ENCODE measurements at regions not wholly inside any gene's neighbourhood (a gene's known extent, or its start where the extent isn't known, plus 50 kb on each side); places are given as distances from the start of the nearest gene placed in this dataset.

- no peak for TF ChIP-seq CTCF (IDR thresholded peaks at IDR 0.05; ENCODE audit: low read depth, low read length, missing control alignments)
- in situ Hi-C loops (cut with HindIII; ENCODE audit: low sequenced_read_pairs), result no loop called here
- no peak for DNase-seq (ENCODE audit: low read depth)
- H3K4me3 ChIP-seq (ENCODE audit: low read depth, low read length), result no peak overlapping the region
Measured at GRCh38 chr20:39669659-39670058, 707.5 kb downstream of the DHX35 start.

DNA sequence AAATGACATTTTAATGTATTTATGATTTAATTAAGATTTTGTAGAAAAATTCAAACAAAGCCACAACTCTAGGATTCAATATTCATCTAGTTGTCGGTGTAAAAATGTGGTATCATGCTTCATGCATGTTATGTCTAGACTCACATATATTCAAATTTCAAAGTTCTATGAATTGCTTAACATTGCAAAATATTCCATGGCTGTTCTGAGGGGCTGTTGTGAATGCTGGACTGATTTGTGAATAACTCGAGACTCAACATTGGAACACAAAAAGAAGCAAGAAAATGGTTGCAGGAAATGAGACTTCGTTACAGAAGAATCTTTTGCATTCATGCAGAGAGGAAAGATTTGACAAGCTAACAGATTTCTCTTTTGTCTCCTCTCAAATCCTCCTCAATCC, 705.9 kb downstream of the DHX35 start:
- no peak for TF ChIP-seq CTCF (IDR thresholded peaks at IDR 0.05; ENCODE audit: low read depth, low read length, missing control alignments)
- in situ Hi-C loops (cut with HindIII; ENCODE audit: low sequenced_read_pairs), result no loop called here
- no peak overlapping the region for H3K4me3 ChIP-seq (ENCODE audit: low read depth, low read length)
- no peak for DNase-seq (ENCODE audit: low read depth)

GRCh38 chr20:39661833-39662232, 699.7 kb downstream of the DHX35 start:
- no peak overlapping the region for H3K4me3 ChIP-seq (ENCODE audit: low read depth, low read length)
- DNase-seq (ENCODE audit: low read depth), result no peak
- in situ Hi-C loops (cut with HindIII; ENCODE audit: low sequenced_read_pairs), result loop anchor here (5.0 kb wide), 1 partner anchor 40 kb away; no protein-coding TSS in a partner anchor
- TF ChIP-seq CTCF (IDR thresholded peaks at IDR 0.05; ENCODE audit: low read depth, low read length, missing control alignments), result no peak

DNA sequence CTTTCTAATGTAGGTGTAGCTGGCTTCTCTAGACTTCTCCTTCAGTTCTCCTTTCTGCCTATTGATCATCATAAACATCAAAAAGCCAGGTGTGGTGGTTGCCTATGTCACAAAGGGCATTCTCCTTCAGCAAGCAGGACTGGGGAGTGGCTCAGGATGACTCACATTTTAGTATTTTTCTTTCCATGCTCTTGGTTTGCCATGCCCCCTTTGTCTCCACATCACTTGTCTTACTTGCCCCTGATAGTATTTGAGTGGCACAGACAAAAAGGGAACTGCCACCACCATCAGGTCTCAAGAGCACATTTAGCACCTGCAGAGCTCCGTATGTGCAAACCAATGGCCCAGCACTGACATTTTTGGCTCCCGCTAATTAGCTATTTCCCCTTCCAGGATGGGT, 698.8 kb downstream of the DHX35 start:
- no peak for TF ChIP-seq CTCF (IDR thresholded peaks at IDR 0.05; ENCODE audit: low read depth, low read length, missing control alignments)
- no peak overlapping the region for H3K4me3 ChIP-seq (ENCODE audit: low read depth, low read length)
- no peak for DNase-seq (ENCODE audit: low read depth)
- in situ Hi-C loops (cut with HindIII; ENCODE audit: low sequenced_read_pairs), result loop anchor here (5.0 kb wide), 1 partner anchor 39 kb away; no protein-coding TSS in a partner anchor

DNA sequence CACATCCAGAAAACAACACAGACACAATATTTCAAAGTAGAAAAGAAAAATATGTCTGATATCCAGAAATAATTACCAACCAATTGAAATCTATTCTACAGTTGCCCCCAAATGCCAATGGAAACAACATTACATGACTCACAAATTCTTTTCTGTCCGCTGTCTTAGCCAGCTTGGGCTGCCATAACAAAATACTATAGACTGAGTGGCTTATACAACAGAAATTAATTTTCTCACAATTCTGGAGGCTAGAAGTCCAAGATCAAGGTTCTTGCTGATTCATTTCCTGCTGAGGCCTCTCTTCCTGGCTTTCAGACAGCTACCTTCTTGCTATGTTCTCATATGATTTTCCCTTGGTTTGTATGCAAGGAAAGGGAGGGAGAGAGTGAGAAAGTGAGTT, 698.1 kb downstream of the DHX35 start:
- in situ Hi-C loops (cut with HindIII; ENCODE audit: low sequenced_read_pairs), result loop anchor here (5.0 kb wide), 1 partner anchor 38 kb away; no protein-coding TSS in a partner anchor
- peak; percentile 36 for DNase-seq (ENCODE audit: low read depth)
- no peak for TF ChIP-seq CTCF (IDR thresholded peaks at IDR 0.05; ENCODE audit: low read depth, low read length, missing control alignments)
- no peak overlapping the region for H3K4me3 ChIP-seq (ENCODE audit: low read depth, low read length)

- TF ChIP-seq CTCF (IDR thresholded peaks at IDR 0.05; ENCODE audit: low read depth, low read length, missing control alignments), result no peak
- DNase-seq (ENCODE audit: low read depth), result no peak
- in situ Hi-C loops (cut with HindIII; ENCODE audit: low sequenced_read_pairs), result no loop called here
- H3K4me3 ChIP-seq (ENCODE audit: low read depth, low read length), result no peak overlapping the region
Measured at GRCh38 chr20:39658662-39659409, 696.7 kb downstream of the DHX35 start.
